Peyer's patch (tissue), 4 donors: ENCODE measurements at regions not wholly inside any gene's neighbourhood (a gene's known extent, or its start where the extent isn't known, plus 50 kb on each side); places are given as distances from the start of the nearest gene placed in this dataset.

Experiments used
- DNase-seq, 3 donors: peaks; one replicate each; pipeline ENCODE4 v3.0.0-alpha.2; 2017 to 2019
- H3K27ac ChIP-seq, 4 donors: fragments of 200-600 bp; sonication (generic); one replicate each; pipeline ENCODE4 v1.5.1; 2016 to 2019
- H3K27me3 ChIP-seq, 2 donors: fragments of 200-600 bp; sonication (generic); one replicate each; pipeline ENCODE4 v1.5.1; 2019
- H3K36me3 ChIP-seq, 3 donors: fragments of 200-600 bp; sonication (generic); one replicate each; pipeline ENCODE4 v1.5.1; 2016 to 2019
- H3K4me1 ChIP-seq, 4 donors: fragments of 200-600 bp; sonication (generic); one replicate each; pipeline ENCODE4 v1.5.1; 2016 to 2019
- H3K4me3 ChIP-seq, 4 donors: fragments of 200-600 bp; sonication (generic); 1 replicate in 3 of 4; 2 replicates in 1 of 4; pipeline ENCODE4 v1.5.1; 2016 to 2019; ENCODE audit warnings: mild to moderate bottlenecking in 1 of 4
- H3K9me3 ChIP-seq, 4 donors: fragments of 200-600 bp; sonication (generic); one replicate each; pipeline ENCODE4 v1.5.1; 2016 to 2019; ENCODE audit warnings: mild to moderate bottlenecking in 1 of 4
- CTCF ChIP-seq, 6 experiments: fragments of 450-650 bp in 4 of 6; fragments of 200-600 bp in 2 of 6; sonication (generic) in 1 of 6; IDR thresholded peaks; one replicate each; pipeline ENCODE4 v1.5.1; 2017 to 2019; ENCODE audit warnings: antibody characterized with exemption in 6 of 6, mild to moderate bottlenecking in 3 of 6, moderate library complexity in 1 of 6
- POLR2A ChIP-seq, 2 donors: fragments of 450-650 bp; IDR thresholded peaks; one replicate each; pipeline ENCODE4 v1.5.1; 2017; ENCODE audit warnings: antibody characterized with exemption in 2 of 2, mild to moderate bottlenecking in 2 of 2, moderate library complexity in 2 of 2

- no peak for DNase-seq
- Histone ChIP-seq H3K36me3 (no peaks in the 10 kb centered on the region), H3K4me3 (no peak overlapping the region), H3K4me1 (no peaks in the 10 kb centered on the region), H3K9me3 (no peaks in the 10 kb centered on the region), H3K27me3 (no peaks in the 10 kb centered on the region), H3K27ac (no peak overlapping the region)
- TF ChIP-seq CTCF (IDR thresholded peaks at IDR 0.05) (no peak), POLR2A (IDR thresholded peaks at IDR 0.05) (no peak)
Measured at GRCh38 chr1:56356376-56356990, 222.9 kb downstream of the PLPP3 start.

- Histone ChIP-seq H3K27ac (no peak overlapping the region), H3K4me3 (no peak overlapping the region), H3K36me3 (no peaks in the 10 kb centered on the region), H3K4me1 (no peaks in the 10 kb centered on the region), H3K27me3 (no peaks in the 10 kb centered on the region), H3K9me3 (no peaks in the 10 kb centered on the region)
- no peak for TF ChIP-seq CTCF (IDR thresholded peaks at IDR 0.05)
- no peak for TF ChIP-seq POLR2A (IDR thresholded peaks at IDR 0.05)
- DNase-seq, result no peak
Measured at GRCh38 chr1:56355918-56356317, 223.4 kb downstream of the PLPP3 start.

GRCh38 chr1:56355422-56355821 is 223.9 kb downstream of the PLPP3 start:
- no peaks in the 10 kb centered on the region for H3K36me3 ChIP-seq
- H3K9me3 ChIP-seq, result no peaks in the 10 kb centered on the region
- TF ChIP-seq CTCF (IDR thresholded peaks at IDR 0.05) (no peak), POLR2A (IDR thresholded peaks at IDR 0.05) (no peak)
- no peak for DNase-seq
- H3K4me3 ChIP-seq, result no peak overlapping the region
- no peaks in the 10 kb centered on the region for H3K4me1 ChIP-seq
- no peaks in the 10 kb centered on the region for H3K27me3 ChIP-seq
- no peak overlapping the region for H3K27ac ChIP-seq

GRCh38 chr1:56345831-56346230 is 233.5 kb downstream of the PLPP3 start:
- no peaks in the 10 kb centered on the region for H3K4me1 ChIP-seq
- no peaks in the 10 kb centered on the region for H3K27me3 ChIP-seq
- H3K4me3 ChIP-seq, result no peak overlapping the region
- no peak overlapping the region for H3K27ac ChIP-seq
- H3K36me3 ChIP-seq, result no peaks in the 10 kb centered on the region
- H3K9me3 ChIP-seq, result no peaks in the 10 kb centered on the region
- TF ChIP-seq POLR2A (IDR thresholded peaks at IDR 0.05), result no peak
- no peak for TF ChIP-seq CTCF (IDR thresholded peaks at IDR 0.05)
- DNase-seq, result no peak

- TF ChIP-seq POLR2A (IDR thresholded peaks at IDR 0.05), result no peak
- Histone ChIP-seq H3K9me3 (no peaks in the 10 kb centered on the region), H3K4me1 (no peaks in the 10 kb centered on the region), H3K36me3 (no peaks in the 10 kb centered on the region), H3K27ac (no peak overlapping the region), H3K27me3 (no peaks in the 10 kb centered on the region), H3K4me3 (no peak overlapping the region)
- DNase-seq, result no peak
Measured at GRCh38 chr1:56340977-56341376, 238.4 kb downstream of the PLPP3 start.

GRCh38 chr1:56339786-56340465 is 239.4 kb downstream of the PLPP3 start:
- Histone ChIP-seq H3K27ac (no peak overlapping the region), H3K9me3 (no peaks in the 10 kb centered on the region), H3K4me3 (no peak overlapping the region), H3K36me3 (no peaks in the 10 kb centered on the region), H3K27me3 (no peaks in the 10 kb centered on the region), H3K4me1 (no peaks in the 10 kb centered on the region)
- no peak for DNase-seq
- no peak for TF ChIP-seq CTCF (IDR thresholded peaks at IDR 0.05)
- no peak for TF ChIP-seq POLR2A (IDR thresholded peaks at IDR 0.05)
